ENCODE measurements at regions not wholly inside any gene's neighbourhood (a gene's known extent, or its start where the extent isn't known, plus 50 kb on each side); places are given as distances from the start of the nearest gene placed in this dataset.

DNA sequence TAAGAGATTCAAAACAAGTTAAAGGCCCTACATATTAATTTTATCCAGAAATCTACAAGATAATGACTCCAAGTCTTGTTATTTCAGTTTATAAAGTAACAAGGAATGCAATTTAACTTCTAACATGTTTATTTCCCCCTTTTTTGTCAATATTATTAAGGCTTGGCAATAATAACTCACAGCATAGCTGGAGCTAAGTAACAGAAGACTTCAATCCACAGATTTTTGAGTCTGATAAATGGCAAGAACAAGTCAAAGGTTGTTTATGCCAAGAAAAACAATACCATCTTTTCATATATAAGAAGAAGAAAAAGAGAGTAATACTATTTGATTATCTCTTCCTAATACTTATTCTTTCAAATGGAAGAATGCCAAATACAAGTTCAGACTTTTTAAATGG, 631.0 kb upstream of the CCDC54 start:
- TF ChIP-seq CTCF (IDR thresholded peaks at IDR 0.05), result no peak
- Histone ChIP-seq H3K27ac (no peak overlapping the region), H3K36me3 (no peaks in the 10 kb centered on the region), H3K27me3 (no peaks in the 10 kb centered on the region), H3K9me3 (no peaks in the 10 kb centered on the region), H3K4me3 (ENCODE audit: low read depth in 1 of 2, low read length in 1 of 2) (no peak overlapping the region), H3K4me1 (ENCODE audit: control insufficient read depth in 1 of 2, insufficient read depth in 1 of 2, low read depth in 1 of 2, low read length in 1 of 2) (no peaks in the 10 kb centered on the region)

GRCh38 chr3:106748472-106749262, 628.6 kb upstream of the CCDC54 start:
- Histone ChIP-seq H3K9me3 (no peaks in the 10 kb centered on the region), H3K4me3 (ENCODE audit: low read depth in 1 of 2, low read length in 1 of 2) (no peak overlapping the region), H3K27ac (no peak overlapping the region), H3K36me3 (no peaks in the 10 kb centered on the region), H3K27me3 (no peaks in the 10 kb centered on the region), H3K4me1 (ENCODE audit: control insufficient read depth in 1 of 2, insufficient read depth in 1 of 2, low read depth in 1 of 2, low read length in 1 of 2) (no peaks in the 10 kb centered on the region)
- no peak for TF ChIP-seq CTCF (IDR thresholded peaks at IDR 0.05)

- H3K4me1 ChIP-seq (ENCODE audit: control insufficient read depth in 1 of 2, insufficient read depth in 1 of 2, low read depth in 1 of 2, low read length in 1 of 2), result no peaks in the 10 kb centered on the region
- no peak for TF ChIP-seq CTCF (IDR thresholded peaks at IDR 0.05)
- H3K27ac ChIP-seq, result no peak overlapping the region
- H3K27me3 ChIP-seq, result no peaks in the 10 kb centered on the region
- H3K4me3 ChIP-seq (ENCODE audit: low read depth in 1 of 2, low read length in 1 of 2), result no peak overlapping the region
- H3K9me3 ChIP-seq, result no peaks in the 10 kb centered on the region
- no peaks in the 10 kb centered on the region for H3K36me3 ChIP-seq
These were observed 627.1 kb upstream of the CCDC54 start for GRCh38 chr3:106750092-106750491.

- Histone ChIP-seq H3K27ac (no peak overlapping the region), H3K36me3 (no peaks in the 10 kb centered on the region), H3K4me1 (ENCODE audit: control insufficient read depth in 1 of 2, insufficient read depth in 1 of 2, low read depth in 1 of 2, low read length in 1 of 2) (no peaks in the 10 kb centered on the region), H3K27me3 (no peaks in the 10 kb centered on the region), H3K4me3 (ENCODE audit: low read depth in 1 of 2, low read length in 1 of 2) (no peak overlapping the region), H3K9me3 (no peaks in the 10 kb centered on the region)
- TF ChIP-seq CTCF (IDR thresholded peaks at IDR 0.05), result no peak
These were observed 621.9 kb upstream of the CCDC54 start for GRCh38 chr3:106755336-106755735.

DNA sequence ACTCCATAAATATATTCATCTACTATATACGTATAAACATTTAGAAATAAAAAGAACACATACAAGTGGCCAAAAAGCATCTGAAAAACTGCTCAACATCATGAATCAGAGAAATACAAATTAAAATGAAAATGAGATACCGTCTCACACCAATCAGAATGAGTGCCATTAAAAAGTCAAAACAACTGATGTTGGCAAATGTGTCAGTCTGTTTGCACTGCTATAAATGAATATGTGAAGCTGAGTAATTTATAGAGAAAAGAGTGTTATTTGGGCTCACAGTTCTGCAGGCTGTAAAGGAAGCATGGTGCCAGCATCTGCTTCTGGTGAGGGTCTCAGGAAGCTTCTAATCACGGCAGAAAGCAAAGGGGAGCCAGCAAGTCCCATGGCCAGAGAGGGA, 620.3 kb upstream of the CCDC54 start:
- Histone ChIP-seq H3K27ac (no peak overlapping the region), H3K9me3 (no peaks in the 10 kb centered on the region), H3K36me3 (no peaks in the 10 kb centered on the region), H3K27me3 (no peaks in the 10 kb centered on the region), H3K4me1 (ENCODE audit: control insufficient read depth in 1 of 2, insufficient read depth in 1 of 2, low read depth in 1 of 2, low read length in 1 of 2) (no peaks in the 10 kb centered on the region), H3K4me3 (ENCODE audit: low read depth in 1 of 2, low read length in 1 of 2) (no peak overlapping the region)
- TF ChIP-seq CTCF (IDR thresholded peaks at IDR 0.05), result no peak

Data from neutrophil (primary cell).